ENCODE measurements at regions not wholly inside any gene's neighbourhood (a gene's known extent, or its start where the extent isn't known, plus 50 kb on each side); places are given as distances from the start of the nearest gene placed in this dataset.

GRCh38 chr7:12866207-12866606 lies 178.8 kb downstream of the ARL4A start:
- DNase-seq (ENCODE audit: insufficient read length) (no peak), FAIRE-seq (no peak)
- no peak for TF ChIP-seq TAF1 (IDR thresholded peaks at IDR 0.05; ENCODE audit: borderline replicate concordance, low read depth, low read length)
- TF ChIP-seq POLR2AphosphoS5 (IDR thresholded peaks at IDR 0.05; ENCODE audit: low read depth, low read length), result no peak
- no peak for TF ChIP-seq POLR2A (IDR thresholded peaks at IDR 0.05; ENCODE audit: low read depth, low read length)

- no peak for TF ChIP-seq POLR2A (IDR thresholded peaks at IDR 0.05; ENCODE audit: low read depth, low read length)
- TF ChIP-seq TAF1 (IDR thresholded peaks at IDR 0.05; ENCODE audit: borderline replicate concordance, low read depth, low read length), result no peak
- TF ChIP-seq POLR2AphosphoS5 (IDR thresholded peaks at IDR 0.05; ENCODE audit: low read depth, low read length), result no peak
- no peak for FAIRE-seq
- DNase-seq (ENCODE audit: insufficient read length), result no peak
Measured at GRCh38 chr7:12868027-12868426, 180.6 kb downstream of the ARL4A start.

GRCh38 chr7:12870219-12870618 lies 182.8 kb downstream of the ARL4A start:
- no peak for FAIRE-seq
- TF ChIP-seq POLR2AphosphoS5 (IDR thresholded peaks at IDR 0.05; ENCODE audit: low read depth, low read length) (no peak), TAF1 (IDR thresholded peaks at IDR 0.05; ENCODE audit: borderline replicate concordance, low read depth, low read length) (no peak), POLR2A (IDR thresholded peaks at IDR 0.05; ENCODE audit: low read depth, low read length) (no peak)
- DNase-seq (ENCODE audit: insufficient read length), result no peak

- TF ChIP-seq POLR2AphosphoS5 (IDR thresholded peaks at IDR 0.05; ENCODE audit: low read depth, low read length) (no peak), TAF1 (IDR thresholded peaks at IDR 0.05; ENCODE audit: borderline replicate concordance, low read depth, low read length) (no peak), POLR2A (IDR thresholded peaks at IDR 0.05; ENCODE audit: low read depth, low read length) (no peak)
- FAIRE-seq (no peak), DNase-seq (ENCODE audit: insufficient read length) (no peak)
Measured at GRCh38 chr7:12872487-12872886, 185.1 kb downstream of the ARL4A start.

GRCh38 chr7:12873571-12873970 lies 186.1 kb downstream of the ARL4A start:
- FAIRE-seq (no peak), DNase-seq (ENCODE audit: insufficient read length) (no peak)
- TF ChIP-seq TAF1 (IDR thresholded peaks at IDR 0.05; ENCODE audit: borderline replicate concordance, low read depth, low read length) (no peak), POLR2AphosphoS5 (IDR thresholded peaks at IDR 0.05; ENCODE audit: low read depth, low read length) (no peak), POLR2A (IDR thresholded peaks at IDR 0.05; ENCODE audit: low read depth, low read length) (no peak)

GRCh38 chr7:12879139-12879538 lies 191.7 kb downstream of the ARL4A start:
- FAIRE-seq, result no peak
- TF ChIP-seq POLR2AphosphoS5 (IDR thresholded peaks at IDR 0.05; ENCODE audit: low read depth, low read length) (no peak), TAF1 (IDR thresholded peaks at IDR 0.05; ENCODE audit: borderline replicate concordance, low read depth, low read length) (no peak), POLR2A (IDR thresholded peaks at IDR 0.05; ENCODE audit: low read depth, low read length) (no peak)
- no peak for DNase-seq (ENCODE audit: insufficient read length)

GRCh38 chr7:12881712-12882111 lies 194.3 kb downstream of the ARL4A start:
- no peak for FAIRE-seq

GRCh38 chr7:12882710-12883109 lies 195.3 kb downstream of the ARL4A start:
- TF ChIP-seq TAF1 (IDR thresholded peaks at IDR 0.05; ENCODE audit: borderline replicate concordance, low read depth, low read length) (no peak), POLR2AphosphoS5 (IDR thresholded peaks at IDR 0.05; ENCODE audit: low read depth, low read length) (no peak), POLR2A (IDR thresholded peaks at IDR 0.05; ENCODE audit: low read depth, low read length) (no peak)
- no peak for DNase-seq (ENCODE audit: insufficient read length)
- FAIRE-seq, result no peak

More at GRCh38 chr7:12881712-12882111, 194.3 kb downstream of the ARL4A start:
- no peak for DNase-seq (ENCODE audit: insufficient read length)
- TF ChIP-seq TAF1 (IDR thresholded peaks at IDR 0.05; ENCODE audit: borderline replicate concordance, low read depth, low read length) (no peak), POLR2A (IDR thresholded peaks at IDR 0.05; ENCODE audit: low read depth, low read length) (no peak), POLR2AphosphoS5 (IDR thresholded peaks at IDR 0.05; ENCODE audit: low read depth, low read length) (no peak)

GRCh38 chr7:12884033-12884432 lies 196.6 kb downstream of the ARL4A start:
- TF ChIP-seq TAF1 (IDR thresholded peaks at IDR 0.05; ENCODE audit: borderline replicate concordance, low read depth, low read length) (no peak), POLR2AphosphoS5 (IDR thresholded peaks at IDR 0.05; ENCODE audit: low read depth, low read length) (no peak), POLR2A (IDR thresholded peaks at IDR 0.05; ENCODE audit: low read depth, low read length) (no peak)
- FAIRE-seq, result no peak
- DNase-seq (ENCODE audit: insufficient read length), result no peak

- no peak for FAIRE-seq
- no peak for DNase-seq (ENCODE audit: insufficient read length)
Measured at GRCh38 chr7:12884856-12885440, 197.5 kb downstream of the ARL4A start.

GRCh38 chr7:12888717-12889116 lies 201.3 kb downstream of the ARL4A start:
- DNase-seq (ENCODE audit: insufficient read length) (no peak), FAIRE-seq (no peak)

More at GRCh38 chr7:12884856-12885440, 197.5 kb downstream of the ARL4A start:
- TF ChIP-seq POLR2A (IDR thresholded peaks at IDR 0.05; ENCODE audit: low read depth, low read length) (no peak), POLR2AphosphoS5 (IDR thresholded peaks at IDR 0.05; ENCODE audit: low read depth, low read length) (no peak), TAF1 (IDR thresholded peaks at IDR 0.05; ENCODE audit: borderline replicate concordance, low read depth, low read length) (no peak)

GRCh38 chr7:12889391-12889790 lies 202.0 kb downstream of the ARL4A start:
- FAIRE-seq (no peak), DNase-seq (ENCODE audit: insufficient read length) (no peak)
- TF ChIP-seq POLR2A (IDR thresholded peaks at IDR 0.05; ENCODE audit: low read depth, low read length) (no peak), TAF1 (IDR thresholded peaks at IDR 0.05; ENCODE audit: borderline replicate concordance, low read depth, low read length) (no peak), POLR2AphosphoS5 (IDR thresholded peaks at IDR 0.05; ENCODE audit: low read depth, low read length) (no peak)

More at GRCh38 chr7:12888717-12889116, 201.3 kb downstream of the ARL4A start:
- TF ChIP-seq POLR2A (IDR thresholded peaks at IDR 0.05; ENCODE audit: low read depth, low read length) (no peak), POLR2AphosphoS5 (IDR thresholded peaks at IDR 0.05; ENCODE audit: low read depth, low read length) (no peak), TAF1 (IDR thresholded peaks at IDR 0.05; ENCODE audit: borderline replicate concordance, low read depth, low read length) (no peak)

Measured in GM12892 (cell line).